ENCODE measurements at regions not wholly inside any gene's neighbourhood (a gene's known extent, or its start where the extent isn't known, plus 50 kb on each side); places are given as distances from the start of the nearest gene placed in this dataset.
A peak's percentile ranks its signal among the peaks of the same experiment; 100 is the strongest.
"Not testable (repeated sequence)": the region's sequence is repeated elsewhere in the genome, so short reads cannot be mapped to it uniquely, and the experiment has no call there.

GRCh38 chr4:187128222-187128621, 404.6 kb upstream of the FAT1 start:
- intact Hi-C loops (cut with DNase I, micrococcal nuclease), result no loop called here
- ATAC-seq, result no peak
- no peak for DNase-seq
- Histone ChIP-seq H3K4me1 (ENCODE audit: low read depth) (no peaks in the 10 kb centered on the region), H3K4me3 (no peak overlapping the region), H3K9me3 (no peaks in the 10 kb centered on the region), H3K36me3 (ENCODE audit: low read depth) (no peaks in the 10 kb centered on the region)
- TF ChIP-seq CTCF (IDR thresholded peaks at IDR 0.05), result no peak

- no peak for ATAC-seq
- no peak for TF ChIP-seq CTCF (IDR thresholded peaks at IDR 0.05)
- no peak for DNase-seq
- no peak overlapping the region for H3K4me3 ChIP-seq
- intact Hi-C loops (cut with DNase I, micrococcal nuclease), result no loop called here
- no peaks in the 10 kb centered on the region for H3K9me3 ChIP-seq
- no peaks in the 10 kb centered on the region for H3K36me3 ChIP-seq (ENCODE audit: low read depth)
- no peaks in the 10 kb centered on the region for H3K4me1 ChIP-seq (ENCODE audit: low read depth)
Observed at GRCh38 chr4:187128976-187129375, 405.3 kb upstream of the FAT1 start.

- intact Hi-C loops (cut with DNase I, micrococcal nuclease); ATAC-seq; H3K4me3 ChIP-seq; H3K9me3 ChIP-seq; H3K4me1 ChIP-seq (ENCODE audit: low read depth); H3K36me3 ChIP-seq (ENCODE audit: low read depth); DNase-seq: not testable (repeated sequence)
Observed at GRCh38 chr4:187131826-187132225, 408.2 kb upstream of the FAT1 start.

GRCh38 chr4:187135878-187136277, 412.2 kb upstream of the FAT1 start:
- Histone ChIP-seq H3K4me1 (ENCODE audit: low read depth) (peaks cover 7% of the 10 kb centered on the region), H3K9me3 (no peaks in the 10 kb centered on the region), H3K4me3 (no peak overlapping the region), H3K36me3 (ENCODE audit: low read depth) (no peaks in the 10 kb centered on the region)
- ATAC-seq, result no peak
- intact Hi-C loops (cut with DNase I, micrococcal nuclease), result no loop called here
- no peak for DNase-seq
- no peak for TF ChIP-seq CTCF (IDR thresholded peaks at IDR 0.05)

- DNase-seq (peak in 1 of 3 donors; percentile 19), ATAC-seq (peak; percentile 94)
- Histone ChIP-seq H3K4me3 (no peak overlapping the region), H3K4me1 (ENCODE audit: low read depth) (peaks cover 7% of the 10 kb centered on the region), H3K9me3 (no peaks in the 10 kb centered on the region), H3K36me3 (ENCODE audit: low read depth) (no peaks in the 10 kb centered on the region)
- intact Hi-C loops (cut with DNase I, micrococcal nuclease), result no loop called here
- no peak for TF ChIP-seq CTCF (IDR thresholded peaks at IDR 0.05)
Observed at GRCh38 chr4:187139141-187139540, 415.5 kb upstream of the FAT1 start.

- no peak for ATAC-seq
- DNase-seq, result no peak
- intact Hi-C loops (cut with DNase I, micrococcal nuclease), result no loop called here
- H3K9me3 ChIP-seq, result no peaks in the 10 kb centered on the region
- no peaks in the 10 kb centered on the region for H3K36me3 ChIP-seq (ENCODE audit: low read depth)
- H3K4me3 ChIP-seq, result no peak overlapping the region
- no peak for TF ChIP-seq CTCF (IDR thresholded peaks at IDR 0.05)
- H3K4me1 ChIP-seq (ENCODE audit: low read depth), result peaks cover 7% of the 10 kb centered on the region
Observed at GRCh38 chr4:187141101-187141500, 417.4 kb upstream of the FAT1 start.
